ENCODE measurements at regions not wholly inside any gene's neighbourhood (a gene's known extent, or its start where the extent isn't known, plus 50 kb on each side); places are given as distances from the start of the nearest gene placed in this dataset.

DNA sequence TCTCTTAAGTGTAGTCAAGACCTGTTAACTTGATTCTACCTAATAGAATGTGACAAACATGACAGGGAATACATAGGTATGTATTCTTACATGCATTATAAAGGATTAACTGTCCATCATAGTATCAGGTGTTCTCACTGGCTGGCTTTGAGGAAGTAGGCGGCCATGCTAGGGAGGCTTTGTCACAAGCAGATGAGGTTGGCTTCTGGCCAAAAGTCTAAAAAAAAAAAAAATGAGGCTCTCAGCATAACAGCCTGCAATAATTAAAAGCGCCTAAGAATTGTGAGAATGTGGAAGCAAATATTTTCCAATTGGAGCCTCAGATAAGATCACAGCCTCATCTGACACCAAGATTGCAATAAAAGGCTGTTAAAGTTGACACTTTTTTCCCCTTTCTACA lies 1256.8 kb upstream of the SORCS1 start:
- Histone ChIP-seq H3K79me2 (ENCODE audit: insufficient read depth, low read length) (no peaks in the 10 kb centered on the region), H3K4me1 (ENCODE audit: insufficient read depth, low read length, severe bottlenecking) (no peaks in the 10 kb centered on the region), H4K20me1 (ENCODE audit: insufficient read depth, low read length) (no peaks in the 10 kb centered on the region), H3K27me3 (ENCODE audit: insufficient read depth, low read length) (no peaks in the 10 kb centered on the region), H3K27ac (ENCODE audit: low read depth, low read length, poor library complexity, severe bottlenecking) (no peak overlapping the region), H3K4me2 (ENCODE audit: low read length) (no peak overlapping the region), H3F3A (ENCODE audit: insufficient read depth, low read length) (no peaks in the 10 kb centered on the region), H3K9me3 (ENCODE audit: low read length) (no peaks in the 10 kb centered on the region), H3K36me3 (ENCODE audit: insufficient read depth, low read length) (no peaks in the 10 kb centered on the region), H2AFZ (ENCODE audit: low read length) (no peak overlapping the region), H3K9ac (ENCODE audit: low read length) (no peak overlapping the region), H3K9me2 (ENCODE audit: low read depth, low read length) (no peaks in the 10 kb centered on the region), H3K4me3 (ENCODE audit: low read depth, low read length, poor library complexity, severe bottlenecking) (no peak overlapping the region)
- no peak for TF ChIP-seq EZH2 (IDR thresholded peaks at IDR 0.05; ENCODE audit: borderline replicate concordance, low read length)
- TF ChIP-seq, protein P1, sequence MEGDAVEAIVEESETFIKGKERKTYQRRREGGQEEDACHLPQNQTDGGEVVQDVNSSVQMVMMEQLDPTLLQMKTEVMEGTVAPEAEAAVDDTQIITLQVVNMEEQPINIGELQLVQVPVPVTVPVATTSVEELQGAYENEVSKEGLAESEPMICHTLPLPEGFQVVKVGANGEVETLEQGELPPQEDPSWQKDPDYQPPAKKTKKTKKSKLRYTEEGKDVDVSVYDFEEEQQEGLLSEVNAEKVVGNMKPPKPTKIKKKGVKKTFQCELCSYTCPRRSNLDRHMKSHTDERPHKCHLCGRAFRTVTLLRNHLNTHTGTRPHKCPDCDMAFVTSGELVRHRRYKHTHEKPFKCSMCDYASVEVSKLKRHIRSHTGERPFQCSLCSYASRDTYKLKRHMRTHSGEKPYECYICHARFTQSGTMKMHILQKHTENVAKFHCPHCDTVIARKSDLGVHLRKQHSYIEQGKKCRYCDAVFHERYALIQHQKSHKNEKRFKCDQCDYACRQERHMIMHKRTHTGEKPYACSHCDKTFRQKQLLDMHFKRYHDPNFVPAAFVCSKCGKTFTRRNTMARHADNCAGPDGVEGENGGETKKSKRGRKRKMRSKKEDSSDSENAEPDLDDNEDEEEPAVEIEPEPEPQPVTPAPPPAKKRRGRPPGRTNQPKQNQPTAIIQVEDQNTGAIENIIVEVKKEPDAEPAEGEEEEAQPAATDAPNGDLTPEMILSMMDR (IDR thresholded peaks at IDR 0.05; ENCODE audit: low read length), result no peak

DNA sequence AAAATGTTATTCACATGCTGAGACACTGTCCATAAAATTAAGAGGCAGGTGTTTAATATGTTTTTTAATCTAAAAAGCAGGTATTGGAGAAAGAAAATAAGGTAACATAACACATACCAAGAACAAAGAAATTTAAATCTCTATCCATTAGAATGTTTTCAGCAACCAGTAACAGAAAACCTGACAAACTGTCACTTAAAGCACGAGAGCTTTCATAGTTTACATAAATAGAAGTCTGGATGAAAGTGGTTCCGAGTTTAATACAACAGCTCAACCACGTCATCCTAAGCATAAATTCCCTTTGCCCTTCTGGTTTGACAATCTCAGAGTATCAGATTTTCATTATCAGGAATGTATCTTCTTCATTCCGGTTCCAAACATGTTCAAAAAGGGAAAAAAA lies 1249.4 kb upstream of the SORCS1 start:
- no peaks in the 10 kb centered on the region for H3K9me2 ChIP-seq (ENCODE audit: low read depth, low read length)
- no peaks in the 10 kb centered on the region for H4K20me1 ChIP-seq (ENCODE audit: insufficient read depth, low read length)
- H3K4me2 ChIP-seq (ENCODE audit: low read length), result no peak overlapping the region
- H3K27me3 ChIP-seq (ENCODE audit: insufficient read depth, low read length), result no peaks in the 10 kb centered on the region
- TF ChIP-seq, protein P1 (IDR thresholded peaks at IDR 0.05; ENCODE audit: low read length), result no peak
- no peak for TF ChIP-seq EZH2 (IDR thresholded peaks at IDR 0.05; ENCODE audit: borderline replicate concordance, low read length)
- H3F3A ChIP-seq (ENCODE audit: insufficient read depth, low read length), result no peaks in the 10 kb centered on the region
- H2AFZ ChIP-seq (ENCODE audit: low read length), result no peak overlapping the region
- no peak overlapping the region for H3K9ac ChIP-seq (ENCODE audit: low read length)
- no peak overlapping the region for H3K27ac ChIP-seq (ENCODE audit: low read depth, low read length, poor library complexity, severe bottlenecking)
- no peaks in the 10 kb centered on the region for H3K4me1 ChIP-seq (ENCODE audit: insufficient read depth, low read length, severe bottlenecking)
- H3K9me3 ChIP-seq (ENCODE audit: low read length), result no peaks in the 10 kb centered on the region
- H3K36me3 ChIP-seq (ENCODE audit: insufficient read depth, low read length), result no peaks in the 10 kb centered on the region
- H3K79me2 ChIP-seq (ENCODE audit: insufficient read depth, low read length), result no peaks in the 10 kb centered on the region
- H3K4me3 ChIP-seq (ENCODE audit: low read depth, low read length, poor library complexity, severe bottlenecking), result no peak overlapping the region

DNA sequence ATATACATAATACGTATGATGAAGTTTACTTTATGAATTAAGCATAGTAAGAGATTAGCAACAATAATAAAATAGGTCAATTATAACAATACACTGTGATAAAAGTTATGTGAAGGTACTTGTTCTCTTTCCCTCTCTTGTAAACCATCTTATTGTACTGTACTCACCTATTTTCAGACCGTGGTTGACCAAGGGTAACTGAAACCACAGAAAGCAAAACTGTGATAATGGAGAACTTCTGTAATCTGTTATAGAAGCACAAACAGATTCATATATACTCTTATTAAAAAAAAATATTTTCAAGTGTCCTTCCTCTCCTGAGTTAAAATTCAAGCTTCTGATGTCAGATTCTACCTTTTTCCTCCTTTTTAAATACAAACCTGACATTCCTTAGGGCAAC lies 1247.8 kb upstream of the SORCS1 start:
- no peaks in the 10 kb centered on the region for H3K9me3 ChIP-seq (ENCODE audit: low read length)
- no peak overlapping the region for H3K4me2 ChIP-seq (ENCODE audit: low read length)
- no peak overlapping the region for H2AFZ ChIP-seq (ENCODE audit: low read length)
- H3K4me1 ChIP-seq (ENCODE audit: insufficient read depth, low read length, severe bottlenecking), result no peaks in the 10 kb centered on the region
- no peak for TF ChIP-seq EZH2 (IDR thresholded peaks at IDR 0.05; ENCODE audit: borderline replicate concordance, low read length)
- TF ChIP-seq, protein P1 (IDR thresholded peaks at IDR 0.05; ENCODE audit: low read length), result no peak
- no peaks in the 10 kb centered on the region for H3K79me2 ChIP-seq (ENCODE audit: insufficient read depth, low read length)
- no peaks in the 10 kb centered on the region for H3K36me3 ChIP-seq (ENCODE audit: insufficient read depth, low read length)
- no peaks in the 10 kb centered on the region for H3K27me3 ChIP-seq (ENCODE audit: insufficient read depth, low read length)
- no peak overlapping the region for H3K27ac ChIP-seq (ENCODE audit: low read depth, low read length, poor library complexity, severe bottlenecking)
- no peak overlapping the region for H3K4me3 ChIP-seq (ENCODE audit: low read depth, low read length, poor library complexity, severe bottlenecking)
- no peaks in the 10 kb centered on the region for H3K9me2 ChIP-seq (ENCODE audit: low read depth, low read length)
- no peaks in the 10 kb centered on the region for H4K20me1 ChIP-seq (ENCODE audit: insufficient read depth, low read length)
- H3F3A ChIP-seq (ENCODE audit: insufficient read depth, low read length), result no peaks in the 10 kb centered on the region
- H3K9ac ChIP-seq (ENCODE audit: low read length), result no peak overlapping the region

All from OCI-LY1 (cell line).